ENCODE measurements at regions not wholly inside any gene's neighbourhood (a gene's known extent, or its start where the extent isn't known, plus 50 kb on each side); places are given as distances from the start of the nearest gene placed in this dataset.

DNA sequence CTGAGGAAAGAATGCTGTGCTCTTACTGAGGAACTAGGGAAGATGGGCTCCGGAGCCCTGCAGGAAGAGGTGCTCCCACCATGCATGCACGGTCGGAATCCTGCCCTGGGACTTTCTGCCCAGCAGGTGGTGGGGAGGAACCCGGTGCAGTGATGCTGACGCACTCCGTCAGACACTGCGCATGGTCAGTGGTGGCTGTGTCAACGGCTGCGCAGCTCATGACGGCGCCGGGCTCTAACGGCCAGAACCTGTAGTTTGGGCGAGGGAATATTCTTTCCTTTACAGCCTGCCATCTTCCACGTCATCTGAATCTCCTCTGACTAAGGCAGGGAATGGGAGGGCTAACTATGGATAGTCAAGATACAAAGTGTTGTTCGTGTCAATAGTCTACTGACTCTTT is 189.2 kb upstream of the MGMT start:
- no peak for DNase-seq (ENCODE audit: low spot score)

DNA sequence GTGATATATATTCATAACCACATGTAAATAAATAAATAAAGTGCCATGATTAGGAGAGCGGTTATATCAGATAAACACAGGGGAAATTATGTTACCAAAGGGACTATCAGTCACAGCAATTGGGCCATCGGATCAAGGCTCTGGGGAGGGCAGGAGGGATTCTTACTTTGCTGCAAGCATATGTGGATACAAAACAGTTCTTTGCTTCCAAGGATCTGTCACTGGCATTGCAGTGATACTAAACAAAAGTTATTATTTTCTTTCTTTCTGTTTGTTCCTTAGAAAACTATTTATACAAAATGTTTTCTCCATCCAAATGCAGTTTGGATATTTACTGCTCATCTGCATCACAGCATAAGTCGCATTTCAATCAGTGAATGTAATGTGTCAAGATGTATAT is 188.4 kb upstream of the MGMT start:
- no peak for DNase-seq (ENCODE audit: low spot score)

DNA sequence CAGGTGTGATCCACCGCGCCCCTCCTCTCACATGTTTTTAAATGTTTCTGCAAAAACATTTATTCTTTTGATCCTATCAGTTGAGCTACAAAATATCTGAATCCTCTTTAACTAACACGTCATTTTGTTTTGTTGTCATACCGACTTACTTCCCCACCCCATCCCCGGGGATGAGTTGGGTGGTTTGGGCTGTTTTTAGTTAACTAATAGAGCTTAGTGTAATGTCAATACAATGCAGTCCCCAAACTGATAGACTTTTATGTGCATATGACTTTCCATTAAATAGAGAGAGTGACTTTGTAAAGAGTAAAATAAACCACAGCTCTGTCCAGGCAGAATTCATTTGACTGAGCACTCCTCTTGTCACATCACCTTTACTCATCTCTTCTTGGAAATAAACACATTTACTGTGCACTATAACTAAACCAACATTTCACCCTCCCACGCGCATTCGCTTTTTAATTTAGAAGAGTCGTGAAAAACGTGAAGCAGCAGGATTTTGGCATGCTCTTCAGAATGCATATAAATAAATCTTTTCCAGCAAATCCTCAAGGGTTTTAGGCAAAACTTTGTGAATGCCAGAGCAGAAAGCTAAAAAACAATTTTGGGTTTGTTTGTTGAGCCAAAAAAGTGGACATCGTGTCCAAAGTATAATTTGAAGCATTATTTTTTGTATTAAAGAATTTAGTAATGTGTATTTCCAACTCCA is 187.4 kb upstream of the MGMT start:
- DNase-seq (ENCODE audit: low spot score) = no peak

DNA sequence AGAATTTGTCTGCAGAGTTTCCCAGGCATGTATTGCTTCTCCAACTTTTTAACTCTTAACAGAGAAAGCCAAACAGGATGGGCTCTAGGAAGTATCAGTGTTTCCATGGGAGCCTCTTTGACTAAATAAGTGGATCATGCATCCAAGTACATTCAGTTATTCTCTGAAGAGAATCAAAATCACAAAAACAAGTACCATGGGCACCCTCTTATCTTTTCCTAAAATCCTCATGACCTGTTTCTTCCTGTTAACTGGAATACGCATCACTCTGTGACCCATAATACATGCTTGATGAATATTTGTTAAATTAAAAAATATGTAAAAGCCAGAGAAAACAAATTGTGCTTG is 186.9 kb upstream of the MGMT start:
- DNase-seq (ENCODE audit: low spot score) = no peak

DNA sequence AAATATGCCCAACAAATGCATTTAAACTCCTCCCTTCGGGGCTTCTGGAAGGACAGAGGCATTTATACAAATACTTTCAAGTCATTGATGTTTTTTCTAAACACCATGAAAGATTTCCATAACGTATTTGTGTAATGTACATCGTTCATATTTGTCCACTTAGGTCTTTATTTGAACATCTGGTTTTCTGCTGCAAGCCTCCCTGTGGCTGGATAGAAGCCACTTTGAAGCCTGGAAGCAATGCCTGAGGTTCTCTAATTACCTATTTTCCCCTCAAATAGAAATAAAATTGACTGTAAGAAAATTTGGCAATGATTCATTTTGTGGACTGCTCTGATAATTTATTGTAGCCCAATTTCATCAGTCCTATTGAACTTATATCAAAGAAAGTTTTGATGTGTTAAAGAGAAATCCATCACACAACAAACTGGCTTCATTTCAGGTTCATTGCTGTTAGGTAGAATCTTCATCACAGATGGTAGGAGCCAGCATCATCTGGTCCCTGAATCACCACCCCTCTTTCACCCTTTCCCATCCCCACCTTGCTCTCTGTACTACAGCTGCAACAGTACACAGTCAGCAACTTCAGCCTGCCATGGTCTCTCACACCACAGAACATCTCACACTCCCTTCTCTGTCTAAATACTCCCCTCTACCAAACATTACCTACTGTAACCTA is 186.0 kb upstream of the MGMT start:
- no peak for DNase-seq (ENCODE audit: low spot score)

DNA sequence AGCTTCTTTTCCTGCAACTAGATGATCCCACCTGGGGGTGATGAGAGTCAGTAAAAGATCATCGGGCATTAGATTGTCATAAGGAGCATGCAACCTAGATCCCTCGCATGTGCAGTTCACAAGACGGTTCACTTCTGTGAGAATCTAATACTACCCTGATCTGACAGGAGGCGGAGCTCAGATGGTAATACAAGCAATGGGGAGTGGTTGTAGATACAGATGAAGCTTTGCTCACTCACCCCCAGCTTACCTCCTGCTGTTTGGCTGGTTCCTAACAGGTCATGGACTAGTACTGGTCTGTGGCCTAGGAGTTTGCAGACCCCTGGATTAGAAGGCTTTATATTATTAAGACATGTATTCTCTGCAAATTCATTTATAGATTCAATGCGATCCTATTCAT is 181.6 kb upstream of the MGMT start:
- no peak for DNase-seq (ENCODE audit: low spot score)

DNA sequence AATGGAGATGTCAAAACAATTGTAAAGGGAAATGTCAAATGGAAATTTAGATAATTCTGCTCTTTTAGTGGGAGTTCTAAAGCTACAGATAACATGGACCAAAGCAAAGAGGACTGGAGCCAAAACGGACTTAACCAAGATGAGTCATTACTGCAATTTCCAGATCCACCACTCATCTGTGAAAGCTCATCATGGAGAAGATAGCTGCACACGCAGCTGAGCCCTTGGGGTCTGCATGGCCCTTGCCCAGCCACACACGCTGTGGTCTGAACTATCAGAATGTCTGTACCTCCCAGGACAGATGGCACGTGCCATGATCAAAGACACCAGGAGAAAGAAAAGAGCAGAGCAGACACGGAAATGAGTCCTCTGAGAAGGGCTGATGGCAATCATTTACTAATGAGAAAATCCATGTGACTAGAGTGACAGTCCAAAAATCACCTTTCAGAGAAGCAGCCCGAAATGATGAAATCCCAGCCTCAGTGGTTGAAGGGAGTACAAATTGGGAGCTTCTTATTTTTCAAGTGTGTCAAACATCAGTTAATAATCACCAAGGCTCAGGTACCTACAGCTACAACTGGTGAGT is 177.9 kb upstream of the MGMT start:
- peak; percentile 33 for DNase-seq (ENCODE audit: low spot score)

DNA sequence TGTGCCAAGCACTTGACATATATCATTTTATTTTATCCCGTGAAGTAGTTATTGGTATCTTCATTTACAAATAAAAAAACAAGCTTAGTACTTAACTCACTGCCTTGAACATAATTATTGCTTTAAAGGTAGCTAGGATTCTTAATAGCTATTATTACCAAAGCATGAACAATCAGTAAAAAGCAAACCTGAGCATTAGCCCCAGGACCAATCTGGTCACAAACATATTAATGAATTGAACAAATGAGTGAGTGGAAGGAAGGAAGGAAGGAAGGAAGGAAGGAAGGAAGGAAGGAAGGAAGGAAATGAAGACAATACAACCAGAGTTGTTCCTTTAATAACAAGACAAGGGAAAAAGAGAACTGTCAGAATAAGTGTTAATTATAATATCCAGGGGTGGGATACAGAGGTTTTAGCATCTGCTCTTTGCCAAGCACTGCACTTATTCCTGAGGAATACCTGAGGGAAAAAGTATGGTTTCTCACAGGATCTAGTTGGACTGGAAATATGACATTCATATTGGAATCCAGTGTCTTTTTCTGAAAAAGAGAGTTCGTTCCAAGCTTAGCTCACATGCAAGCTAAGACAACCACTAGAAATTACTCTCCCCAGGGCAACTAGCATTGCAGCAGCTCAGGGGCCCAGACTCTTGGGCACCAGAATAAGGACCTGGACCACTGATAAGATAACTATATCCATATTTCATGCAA is 172.9 kb upstream of the MGMT start:
- DNase-seq (ENCODE audit: low spot score) = no peak

DNA sequence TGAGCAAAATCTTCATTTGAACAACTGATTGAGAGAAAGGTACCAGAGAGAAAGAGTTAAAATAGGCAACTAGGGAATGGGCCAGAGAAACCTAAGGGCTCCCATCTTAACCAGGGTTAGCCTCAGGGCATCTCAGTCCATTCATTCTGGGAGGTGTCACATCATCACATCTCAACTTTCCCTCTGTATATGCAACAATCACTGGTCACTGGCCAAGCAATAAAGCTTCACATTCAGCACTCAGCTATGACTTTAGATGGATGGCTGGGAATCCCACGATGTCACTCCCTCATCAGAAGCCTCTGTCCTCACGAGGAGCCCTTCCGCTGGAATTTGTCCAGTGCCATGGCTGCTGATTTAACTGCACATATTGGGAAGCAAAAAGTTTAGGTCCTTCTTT is 172.1 kb upstream of the MGMT start:
- DNase-seq (ENCODE audit: low spot score) = no peak

DNA sequence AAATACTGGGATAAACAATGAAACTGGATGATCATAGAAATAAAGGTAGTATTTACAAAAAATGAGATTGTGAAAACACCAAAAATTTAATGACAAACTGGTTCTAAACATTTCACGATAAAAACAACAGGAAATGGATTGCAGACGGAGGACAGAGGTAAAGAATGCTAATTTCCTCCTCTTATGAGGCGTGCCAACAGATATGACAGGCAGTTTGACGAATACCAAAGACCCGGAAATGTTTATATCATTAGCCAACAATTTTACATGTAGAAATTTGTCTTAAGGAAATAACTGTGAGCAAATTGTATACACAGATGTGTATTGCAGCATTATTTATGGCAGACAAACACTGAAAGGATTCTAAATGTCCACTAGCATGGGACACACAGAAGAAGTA is 162.0 kb upstream of the MGMT start:
- no peak for DNase-seq (ENCODE audit: low spot score)

DNA sequence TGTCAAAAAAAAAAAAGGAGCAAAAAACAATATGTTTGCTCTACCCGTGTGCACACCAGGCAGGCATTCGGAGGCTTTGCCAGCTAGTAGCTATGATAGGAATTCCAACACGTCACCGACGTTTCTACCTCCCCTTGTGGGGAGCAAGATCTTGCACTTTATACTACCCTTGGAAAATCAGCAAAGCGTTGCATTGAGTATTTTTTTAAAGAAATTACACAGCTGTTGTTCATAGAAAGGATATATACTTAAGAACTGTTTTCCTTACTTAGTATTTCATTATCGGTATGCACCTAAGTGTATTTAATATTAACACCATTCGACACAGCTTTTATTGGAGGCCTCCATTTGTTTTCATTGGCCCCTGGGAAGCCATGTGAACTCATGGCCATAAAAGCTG is 159.9 kb upstream of the MGMT start:
- peak; percentile 85 for DNase-seq (ENCODE audit: low spot score)

DNA sequence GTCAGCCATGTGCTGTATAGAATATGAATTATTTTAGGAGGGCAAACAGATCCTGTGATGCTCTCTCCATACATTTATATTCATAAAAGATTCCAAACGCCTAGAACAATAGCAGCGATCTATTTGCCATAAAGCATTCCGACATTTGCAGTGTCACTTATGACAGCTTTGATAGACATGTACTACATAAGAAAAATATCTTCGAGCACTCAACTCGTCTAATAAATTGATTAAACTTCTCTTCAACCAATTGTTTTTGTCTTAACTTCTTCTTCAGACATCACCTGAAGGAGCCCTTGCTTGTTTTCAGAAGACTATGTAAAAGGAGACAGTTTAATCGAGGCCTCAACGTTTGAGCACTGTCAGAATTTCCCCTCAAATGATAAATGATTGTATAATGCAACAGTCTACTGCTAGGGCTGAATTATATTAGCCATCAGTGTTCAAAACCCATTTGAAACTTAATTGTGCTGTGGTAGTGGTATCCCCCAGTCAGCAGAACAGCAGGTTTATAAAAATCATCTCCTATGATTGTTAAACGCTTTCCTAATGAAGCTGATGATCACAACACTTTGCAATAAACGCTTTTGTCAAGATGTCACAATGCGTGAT is 158.0 kb upstream of the MGMT start:
- DNase-seq (ENCODE audit: low spot score) = no peak

DNA sequence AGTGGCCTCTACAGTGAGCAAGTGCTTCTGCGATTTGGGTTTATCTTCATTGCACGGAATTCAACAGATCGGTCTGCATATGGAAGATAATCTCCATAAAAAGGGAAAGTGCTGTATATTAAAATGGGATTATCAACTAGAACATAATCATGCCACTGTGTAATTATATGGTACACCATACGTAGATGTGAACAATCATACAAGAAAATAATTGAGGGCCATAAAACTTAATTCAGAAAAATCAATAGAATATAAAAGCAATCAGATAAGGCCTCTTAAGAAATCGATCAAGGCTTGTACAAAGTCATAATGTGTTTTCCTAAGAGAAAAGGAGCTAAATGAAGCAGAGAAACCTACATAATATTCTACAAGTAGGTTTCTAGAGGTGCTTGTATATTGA is 157.5 kb upstream of the MGMT start:
- no peak for DNase-seq (ENCODE audit: low spot score)

DNA sequence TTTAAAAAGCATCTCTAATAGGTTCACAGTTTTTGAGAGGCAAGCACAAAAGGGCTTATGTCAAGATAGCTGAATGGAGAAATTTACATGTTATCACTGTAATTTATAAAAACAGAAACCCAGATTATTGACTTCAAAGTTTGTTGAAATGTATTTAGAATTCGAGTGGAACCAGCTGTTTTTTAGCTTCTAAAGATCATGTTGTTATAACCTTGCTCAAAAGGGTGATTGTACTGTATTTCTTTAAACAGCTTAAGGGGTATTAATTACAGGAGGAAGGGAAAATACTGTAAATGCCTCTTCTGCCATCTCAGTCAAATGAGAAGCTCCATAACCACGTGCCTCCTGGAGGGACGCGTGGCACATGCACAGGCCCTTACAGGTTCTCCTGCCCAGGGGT is 156.2 kb upstream of the MGMT start:
- no peak for DNase-seq (ENCODE audit: low spot score)

DNA sequence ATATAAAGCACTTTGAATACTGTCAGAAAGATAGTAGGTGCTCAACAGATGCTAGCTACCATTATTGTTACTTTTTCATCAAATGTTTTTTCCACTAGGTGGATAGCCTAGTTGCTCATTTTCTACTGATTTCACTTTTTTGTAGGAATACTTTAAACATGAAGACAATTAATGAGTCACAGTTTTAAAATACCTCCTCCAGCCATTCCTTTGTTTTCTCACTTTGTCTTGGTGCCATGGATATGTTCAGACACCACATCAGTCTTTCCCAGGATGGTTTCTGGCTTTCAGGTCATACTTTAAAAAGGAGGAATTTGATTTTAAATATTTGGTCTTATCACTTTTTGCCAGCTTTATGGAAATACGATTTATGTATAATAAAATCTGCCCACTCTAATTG is 147.1 kb upstream of the MGMT start:
- DNase-seq (ENCODE audit: low spot score) = peak; percentile 40

DNA sequence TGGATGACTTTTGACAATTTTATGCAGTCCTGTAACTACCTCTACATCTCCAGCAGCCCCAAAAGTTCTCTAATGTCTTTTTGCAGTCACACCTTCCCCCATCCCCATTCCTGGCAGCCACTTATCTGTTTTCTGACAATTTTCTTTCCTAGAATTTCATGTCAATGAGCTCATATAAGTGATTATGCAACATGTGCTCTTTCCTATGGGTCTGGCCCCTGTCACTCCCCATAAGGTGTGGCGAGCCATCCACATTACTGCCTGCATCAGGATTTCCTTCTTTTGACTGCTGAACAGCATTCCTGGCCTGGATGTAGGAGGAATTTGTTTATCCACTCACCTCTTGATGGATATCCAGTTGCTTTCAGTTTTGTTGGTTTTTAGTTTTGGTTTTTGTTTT is 146.7 kb upstream of the MGMT start:
- DNase-seq (ENCODE audit: low spot score) = no peak

DNA sequence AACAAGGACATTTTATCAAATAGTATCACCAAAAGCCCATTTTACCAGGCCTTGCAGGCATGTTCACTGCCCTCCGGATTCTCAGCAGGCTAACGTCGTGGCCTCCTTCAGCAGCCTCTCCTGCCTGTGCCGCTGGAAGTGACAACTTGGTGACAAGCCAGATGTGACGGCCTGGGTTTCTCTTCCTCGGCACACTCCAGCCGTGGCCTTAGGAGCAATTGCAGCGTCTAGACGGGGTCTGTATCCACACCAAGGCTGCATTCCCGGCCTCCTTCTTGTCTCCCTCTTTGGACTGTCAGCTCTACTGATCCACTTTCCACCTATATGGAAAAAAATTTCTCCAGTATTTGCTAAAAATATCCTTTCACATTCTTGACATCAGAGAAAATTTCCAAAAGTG is 145.3 kb upstream of the MGMT start:
- DNase-seq (ENCODE audit: low spot score) = no peak

DNA sequence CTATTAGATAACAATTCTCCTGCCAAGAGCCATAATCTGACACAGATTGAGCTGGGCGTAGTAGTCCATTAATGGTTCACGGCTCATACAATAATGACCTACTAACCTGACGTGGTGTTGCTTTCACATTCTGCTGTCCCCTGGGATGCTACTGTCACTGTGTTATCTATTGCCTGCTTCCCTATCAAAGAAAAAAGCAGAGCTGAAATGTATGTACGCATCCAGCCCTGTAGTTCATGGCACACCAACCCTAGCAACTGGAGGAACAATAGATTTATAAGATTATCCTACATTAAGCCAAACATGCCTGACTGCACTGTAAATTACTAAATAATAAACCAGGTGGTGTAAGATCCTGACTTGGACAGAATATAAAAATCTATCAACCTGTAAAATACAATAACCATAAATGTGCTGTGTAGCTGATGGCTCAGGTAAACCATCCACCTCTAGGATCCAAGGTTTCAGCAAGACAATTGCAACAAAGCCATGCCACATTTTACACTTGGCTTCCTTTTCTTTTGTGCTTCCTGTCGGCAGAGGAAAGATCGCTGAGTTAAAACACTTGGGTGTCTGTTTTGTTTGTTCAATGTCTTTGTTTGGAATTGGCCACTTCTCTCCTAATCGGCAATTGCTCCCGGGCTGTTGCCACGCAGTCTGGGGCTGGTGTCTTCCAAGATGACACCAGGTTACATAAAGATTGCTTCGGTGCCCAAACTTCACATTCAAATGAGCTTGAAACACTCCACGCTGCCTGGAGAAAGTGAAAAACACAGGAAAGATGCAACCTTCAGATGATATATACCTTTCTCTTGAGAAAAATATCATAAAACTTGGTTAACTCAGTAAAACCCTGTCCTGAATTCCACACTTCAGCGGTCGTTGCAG is 143.9 kb upstream of the MGMT start:
- DNase-seq (ENCODE audit: low spot score) = peak; percentile 14

DNA sequence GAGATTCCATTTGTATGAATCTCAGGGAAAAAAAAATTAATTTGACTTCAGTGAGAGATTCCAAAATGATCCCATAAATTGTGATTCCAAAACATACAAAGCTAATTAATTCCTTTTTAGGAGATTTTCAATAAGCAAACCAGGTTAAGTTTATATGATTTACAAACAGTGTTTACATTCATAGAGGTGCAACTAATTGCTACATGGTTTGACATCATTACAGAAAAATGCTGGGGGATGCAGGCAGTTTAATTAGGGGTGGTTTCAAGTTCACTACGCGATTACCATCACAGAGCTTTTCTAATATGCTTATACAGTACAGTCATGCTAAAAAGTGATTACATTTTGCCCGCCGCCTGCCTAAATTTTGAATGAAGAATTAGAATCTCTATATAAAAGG is 143.2 kb upstream of the MGMT start:
- no peak for DNase-seq (ENCODE audit: low spot score)

DNA sequence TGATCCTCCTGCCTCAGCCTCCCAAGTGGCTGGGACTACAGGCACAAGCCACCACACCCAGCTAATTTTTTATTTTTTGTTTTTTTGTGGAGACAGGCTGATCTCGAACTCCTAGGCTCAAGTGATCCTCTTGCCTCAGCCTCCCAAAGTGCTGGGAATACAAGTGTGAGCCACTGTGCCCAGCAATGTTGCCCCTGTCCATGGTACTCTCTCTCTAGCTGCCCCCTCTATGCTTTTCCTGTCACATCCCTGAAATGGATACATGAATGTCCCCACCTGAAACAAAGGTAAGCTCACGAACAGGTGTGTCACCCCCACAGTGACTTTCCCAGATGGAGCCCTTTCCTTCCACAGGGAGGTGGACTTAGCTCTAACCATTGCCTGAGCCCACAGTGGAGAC is 141.1 kb upstream of the MGMT start:
- DNase-seq (ENCODE audit: low spot score) = no peak

DNA sequence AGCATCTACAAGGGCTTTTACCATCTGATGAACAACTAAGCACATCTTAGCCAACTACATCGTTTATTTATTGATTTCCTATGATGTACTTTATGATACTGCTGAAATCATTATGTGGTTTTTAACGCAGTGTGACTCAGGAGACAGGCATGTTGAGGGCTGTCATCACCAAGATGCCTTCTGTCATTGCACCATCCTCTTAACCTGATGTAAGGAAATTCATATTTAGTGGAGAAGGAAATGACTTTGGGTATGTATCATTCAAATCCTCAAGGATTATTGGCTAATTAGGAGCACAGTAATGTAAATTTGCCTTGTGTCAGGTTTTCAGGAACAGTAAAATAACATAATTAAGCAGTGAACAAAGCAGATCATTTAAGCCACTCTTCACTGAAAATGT is 138.5 kb upstream of the MGMT start:
- DNase-seq (ENCODE audit: low spot score) = peak; percentile 66
